Glutamatergic neuron (in vitro differentiated cells): ENCODE measurements at regions not wholly inside any gene's neighbourhood (a gene's known extent, or its start where the extent isn't known, plus 50 kb on each side); places are given as distances from the start of the nearest gene placed in this dataset.

Experiments used
- DNase-seq: peaks from one replicate; pipeline ENCODE4 v3.0.0; 2022
- H3K27ac Mint-ChIP-seq: one replicate; pipeline ENCODE4 v1.8.0; 2020; ENCODE audit warnings: mild to moderate bottlenecking, mixed read lengths, inconsistent platforms; ENCODE audit not compliant: unreplicated experiment
- H3K27me3 Mint-ChIP-seq: one replicate; pipeline ENCODE4 v1.8.0; 2020; ENCODE audit warnings: mild to moderate bottlenecking, moderate library complexity, mixed read lengths, inconsistent platforms; ENCODE audit not compliant: unreplicated experiment
- H3K36me3 Mint-ChIP-seq: one replicate; pipeline ENCODE4 v1.8.0; 2020; ENCODE audit warnings: mild to moderate bottlenecking, mixed read lengths, inconsistent platforms; ENCODE audit not compliant: unreplicated experiment
- H3K4me1 Mint-ChIP-seq: one replicate; pipeline ENCODE4 v1.8.0; 2020; ENCODE audit warnings: mild to moderate bottlenecking, low read depth, mixed read lengths, inconsistent platforms; ENCODE audit not compliant: unreplicated experiment
- H3K4me3 Mint-ChIP-seq: one replicate; pipeline ENCODE4 v1.8.0; 2020; ENCODE audit warnings: mild to moderate bottlenecking, mixed read lengths, inconsistent platforms; ENCODE audit not compliant: unreplicated experiment
- H3K9me3 Mint-ChIP-seq: one replicate; pipeline ENCODE4 v1.8.0; 2020; ENCODE audit warnings: mild to moderate bottlenecking, moderate library complexity, mixed read lengths, inconsistent platforms; ENCODE audit not compliant: unreplicated experiment
- TF ChIP-seq, protein P1 (sequence below): fragments of 200-600 bp; sonication (generic); IDR thresholded peaks from one replicate; pipeline ENCODE4 v1.5.0; 2021; ENCODE audit not compliant: partially characterized antibody, unreplicated experiment

DNA sequence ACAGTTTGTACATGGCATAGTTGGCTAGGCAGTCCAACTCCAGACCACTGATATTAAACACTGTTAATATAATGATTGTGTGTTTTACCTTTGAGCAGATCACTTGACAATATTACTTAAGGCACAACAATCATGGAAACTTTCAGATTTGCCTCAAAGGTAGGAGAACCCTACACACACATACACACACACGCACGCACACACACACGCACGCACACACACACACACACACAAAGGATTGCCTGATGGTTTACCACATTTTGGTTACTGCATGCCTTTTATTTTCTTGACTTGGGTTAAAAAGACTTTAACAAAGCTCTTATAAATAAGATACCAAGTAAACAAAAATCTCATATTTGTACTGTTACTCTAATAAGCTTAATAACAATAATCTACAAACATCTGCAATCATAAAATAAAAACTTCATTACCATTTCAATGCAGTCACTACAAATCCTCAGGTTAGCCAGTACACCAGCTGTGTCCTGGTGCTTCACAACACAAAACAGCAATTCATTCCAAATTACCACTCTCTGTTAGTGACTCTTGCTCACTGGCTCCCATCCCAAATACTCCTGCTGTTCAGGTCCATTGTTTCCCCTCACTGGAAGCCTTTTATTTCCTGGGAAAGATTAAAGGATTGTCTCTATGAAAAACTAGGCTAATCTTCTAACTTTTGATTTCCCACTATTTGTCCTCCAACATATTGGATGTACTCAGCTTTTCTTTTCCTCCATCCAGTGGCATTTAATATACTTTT is 175.2 kb upstream of the ATP2B1 start:
- Mint-ChIP-seq H3K27me3 (no peaks in the 10 kb centered on the region), H3K9me3 (no peaks in the 10 kb centered on the region), H3K4me1 (peaks cover 7% of the 10 kb centered on the region), H3K36me3 (no peaks in the 10 kb centered on the region), H3K27ac (no peak overlapping the region), H3K4me3 (no peak overlapping the region)
- TF ChIP-seq, protein P1, sequence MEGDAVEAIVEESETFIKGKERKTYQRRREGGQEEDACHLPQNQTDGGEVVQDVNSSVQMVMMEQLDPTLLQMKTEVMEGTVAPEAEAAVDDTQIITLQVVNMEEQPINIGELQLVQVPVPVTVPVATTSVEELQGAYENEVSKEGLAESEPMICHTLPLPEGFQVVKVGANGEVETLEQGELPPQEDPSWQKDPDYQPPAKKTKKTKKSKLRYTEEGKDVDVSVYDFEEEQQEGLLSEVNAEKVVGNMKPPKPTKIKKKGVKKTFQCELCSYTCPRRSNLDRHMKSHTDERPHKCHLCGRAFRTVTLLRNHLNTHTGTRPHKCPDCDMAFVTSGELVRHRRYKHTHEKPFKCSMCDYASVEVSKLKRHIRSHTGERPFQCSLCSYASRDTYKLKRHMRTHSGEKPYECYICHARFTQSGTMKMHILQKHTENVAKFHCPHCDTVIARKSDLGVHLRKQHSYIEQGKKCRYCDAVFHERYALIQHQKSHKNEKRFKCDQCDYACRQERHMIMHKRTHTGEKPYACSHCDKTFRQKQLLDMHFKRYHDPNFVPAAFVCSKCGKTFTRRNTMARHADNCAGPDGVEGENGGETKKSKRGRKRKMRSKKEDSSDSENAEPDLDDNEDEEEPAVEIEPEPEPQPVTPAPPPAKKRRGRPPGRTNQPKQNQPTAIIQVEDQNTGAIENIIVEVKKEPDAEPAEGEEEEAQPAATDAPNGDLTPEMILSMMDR = no peak
- DNase-seq = no peak

DNA sequence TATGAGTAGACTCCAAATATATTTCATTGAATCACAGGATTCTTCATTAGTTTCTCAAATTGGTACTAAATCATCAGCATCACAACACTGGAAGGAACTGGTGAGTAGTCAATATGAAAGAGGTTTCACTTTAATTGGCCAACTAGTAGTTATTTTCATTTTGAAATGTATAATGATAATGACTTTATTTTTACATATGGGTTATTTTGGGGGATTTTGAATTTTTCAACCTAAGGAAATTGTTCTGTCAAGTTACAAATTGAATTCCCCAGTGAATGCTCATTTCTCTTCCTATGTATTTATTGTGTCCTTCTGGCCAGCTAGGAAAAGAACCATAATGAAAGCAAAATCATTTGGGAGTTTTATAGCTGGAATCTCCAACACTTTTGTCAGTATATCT is 174.2 kb upstream of the ATP2B1 start:
- Mint-ChIP-seq H3K27ac (no peak overlapping the region), H3K9me3 (no peaks in the 10 kb centered on the region), H3K36me3 (no peaks in the 10 kb centered on the region), H3K27me3 (no peaks in the 10 kb centered on the region), H3K4me1 (peaks cover 7% of the 10 kb centered on the region), H3K4me3 (no peak overlapping the region)
- DNase-seq = no peak
- TF ChIP-seq, protein P1 = no peak

DNA sequence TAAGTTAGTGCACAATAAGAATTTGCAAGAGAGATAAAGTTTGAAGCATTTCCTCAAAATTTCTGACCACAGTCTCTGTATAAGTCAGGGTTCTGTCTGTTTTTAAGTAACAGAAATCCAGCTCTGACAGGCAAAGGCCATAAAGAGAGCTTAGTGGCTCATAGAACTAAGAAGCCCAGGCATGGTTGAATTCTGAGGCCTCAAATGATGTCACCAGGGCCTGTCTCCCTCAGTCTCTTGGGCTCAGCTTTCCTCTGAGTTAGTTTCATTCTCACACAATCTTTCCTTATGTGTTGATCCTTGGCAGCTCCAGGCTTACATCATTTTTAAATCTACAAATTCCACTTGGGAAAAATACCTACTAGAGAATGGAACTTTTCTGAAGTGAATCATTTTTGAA is 173.4 kb upstream of the ATP2B1 start:
- H3K36me3 Mint-ChIP-seq = no peaks in the 10 kb centered on the region
- peaks cover 7% of the 10 kb centered on the region for H3K4me1 Mint-ChIP-seq
- no peak for DNase-seq
- TF ChIP-seq, protein P1 = no peak
- no peaks in the 10 kb centered on the region for H3K9me3 Mint-ChIP-seq
- H3K27me3 Mint-ChIP-seq = no peaks in the 10 kb centered on the region
- no peak overlapping the region for H3K4me3 Mint-ChIP-seq
- H3K27ac Mint-ChIP-seq = no peak overlapping the region

DNA sequence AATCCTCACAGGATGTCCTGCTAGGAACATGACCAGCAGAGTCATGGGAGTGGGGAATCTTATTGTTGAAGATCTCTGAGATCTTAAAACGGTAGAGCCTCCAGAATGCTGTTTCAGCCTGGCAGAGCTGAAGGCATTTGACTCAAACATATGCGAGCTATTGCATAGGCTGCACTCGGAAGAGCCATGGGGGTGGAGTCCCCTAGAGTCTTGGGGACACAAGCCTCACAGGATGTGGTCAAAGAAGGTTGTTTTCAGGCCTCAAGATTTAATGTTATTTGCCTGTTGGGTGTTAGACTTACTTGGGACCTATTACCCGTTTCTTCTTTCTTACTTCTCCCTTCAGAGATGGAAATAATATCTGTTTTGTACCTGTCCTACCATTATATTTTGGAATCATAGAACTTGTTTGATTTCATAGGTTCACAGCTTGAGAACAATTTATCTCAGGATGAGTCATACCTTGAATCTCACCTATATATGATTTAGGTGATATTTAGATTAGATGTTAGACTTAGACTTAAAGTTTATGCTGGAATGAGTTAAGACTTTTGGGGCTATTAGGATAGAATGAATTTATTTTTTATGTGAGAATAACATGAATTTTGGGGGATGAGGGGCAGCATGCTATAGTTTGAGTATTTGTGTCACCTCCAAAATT is 172.2 kb upstream of the ATP2B1 start:
- TF ChIP-seq, protein P1 = no peak
- Mint-ChIP-seq H3K27ac (no peak overlapping the region), H3K4me1 (peaks cover 7% of the 10 kb centered on the region)

DNA sequence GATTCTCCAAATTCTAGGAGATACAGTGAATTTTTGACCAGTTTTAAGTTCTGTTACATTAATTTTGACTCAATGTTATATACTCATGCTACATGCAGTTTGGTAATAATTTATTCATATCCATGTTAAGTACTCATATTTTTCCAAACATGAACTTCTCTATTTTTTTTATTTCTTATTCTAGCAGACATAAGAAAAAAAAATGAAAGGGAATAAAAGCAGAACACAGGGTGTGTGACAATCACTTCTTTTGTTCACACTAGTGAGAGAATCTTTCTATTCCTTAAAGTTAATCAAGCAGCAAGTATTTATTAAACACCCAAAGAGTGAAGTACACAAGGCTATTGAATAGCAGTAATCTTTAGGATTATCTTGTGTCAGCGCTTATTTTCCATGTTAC is 171.1 kb upstream of the ATP2B1 start:
- peaks cover 7% of the 10 kb centered on the region for H3K4me1 Mint-ChIP-seq
- no peaks in the 10 kb centered on the region for H3K9me3 Mint-ChIP-seq
- no peak overlapping the region for H3K27ac Mint-ChIP-seq
- H3K27me3 Mint-ChIP-seq = no peaks in the 10 kb centered on the region
- H3K4me3 Mint-ChIP-seq = no peak overlapping the region
- DNase-seq = no peak
- TF ChIP-seq, protein P1 = no peak
- no peaks in the 10 kb centered on the region for H3K36me3 Mint-ChIP-seq

More for the DNA sequence above, 172.2 kb upstream of the ATP2B1 start:
- no peak for DNase-seq
- H3K36me3 Mint-ChIP-seq = no peaks in the 10 kb centered on the region
- no peaks in the 10 kb centered on the region for H3K27me3 Mint-ChIP-seq
- H3K4me3 Mint-ChIP-seq = no peak overlapping the region
- no peaks in the 10 kb centered on the region for H3K9me3 Mint-ChIP-seq
